GM21390 (cell line): ENCODE measurements at regions not wholly inside any gene's neighbourhood (a gene's known extent, or its start where the extent isn't known, plus 50 kb on each side); places are given as distances from the start of the nearest gene placed in this dataset.

ENCODE experiments used
- ATAC-seq: cut with Tn5 transposase; IDR thresholded peaks from one replicate; pipeline ENCODE4 v1.9.1; 2021; ENCODE audit not compliant: unreplicated experiment

DNA sequence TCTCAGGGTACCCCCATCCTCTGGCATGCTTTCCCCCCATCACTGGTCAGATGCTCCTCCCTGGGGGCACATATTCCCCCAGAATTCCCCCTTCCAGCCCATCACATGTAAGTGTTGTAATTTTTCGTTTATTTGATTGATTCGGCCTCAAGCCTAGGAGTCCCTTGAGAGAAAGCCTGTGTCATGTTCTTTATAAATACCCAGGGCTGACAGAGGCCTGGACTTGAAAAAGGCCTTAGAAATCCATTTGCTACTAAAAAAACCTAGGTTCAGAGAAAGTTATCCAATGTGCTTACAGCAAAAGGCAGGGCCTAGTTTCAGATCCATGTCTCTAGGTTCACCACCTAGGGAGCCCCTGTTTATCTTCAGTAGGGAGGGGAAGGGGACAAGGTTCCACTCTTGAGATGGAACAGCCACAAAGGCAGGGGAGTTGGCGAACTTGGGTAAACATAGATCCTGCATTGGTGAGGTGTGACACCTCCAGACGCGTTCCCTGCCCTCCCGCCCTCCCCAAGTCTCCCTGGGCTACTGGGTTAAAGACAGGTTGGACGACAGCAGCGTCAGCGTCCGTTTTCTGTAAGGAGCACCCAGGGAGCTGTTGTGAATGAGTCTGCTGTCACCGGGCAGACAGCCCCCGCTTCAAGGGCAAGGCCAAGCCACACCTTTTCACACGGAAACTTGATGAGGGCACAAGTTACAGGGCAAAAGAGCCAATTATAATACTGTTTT is 147.8 kb downstream of the EN1 start:
- no peak for ATAC-seq

DNA sequence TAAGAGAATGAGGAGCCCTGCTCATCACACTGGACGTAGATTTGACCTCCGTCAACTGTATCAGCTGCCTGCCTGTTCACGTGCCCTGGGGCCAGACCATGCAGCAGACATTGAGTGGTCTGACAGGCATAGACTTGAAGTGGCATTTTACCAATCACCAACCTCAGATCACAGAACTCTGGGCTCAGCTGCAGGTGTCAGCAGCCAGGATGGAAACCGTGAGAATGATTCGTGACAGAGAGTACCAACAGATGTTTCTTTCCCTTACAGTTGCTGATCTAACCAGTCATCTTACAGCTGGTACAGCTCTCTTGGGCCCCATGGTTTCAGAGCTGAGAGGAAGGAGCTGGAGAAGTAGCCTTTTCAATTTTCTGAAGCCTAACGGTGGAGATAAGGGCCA is 148.9 kb downstream of the EN1 start:
- ATAC-seq = no peak

DNA sequence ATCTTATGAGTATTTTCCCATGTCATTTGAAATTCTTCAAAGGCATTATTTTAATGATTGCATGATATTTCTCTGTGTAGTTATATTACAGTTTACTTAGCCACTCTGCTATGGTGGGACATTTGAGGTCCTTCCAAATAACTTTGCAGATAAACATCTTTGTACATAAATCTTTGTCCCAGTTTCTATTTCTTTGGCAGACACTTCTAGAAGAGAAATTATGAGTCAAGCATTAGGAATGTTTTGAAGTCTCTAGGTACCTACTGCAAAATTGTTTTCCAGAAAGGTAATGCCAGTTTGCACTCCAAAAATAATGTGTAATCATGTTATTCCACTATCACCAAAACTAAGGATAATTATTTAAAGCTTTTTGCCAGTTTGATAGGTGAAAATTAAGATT is 149.7 kb downstream of the EN1 start:
- ATAC-seq = no peak

DNA sequence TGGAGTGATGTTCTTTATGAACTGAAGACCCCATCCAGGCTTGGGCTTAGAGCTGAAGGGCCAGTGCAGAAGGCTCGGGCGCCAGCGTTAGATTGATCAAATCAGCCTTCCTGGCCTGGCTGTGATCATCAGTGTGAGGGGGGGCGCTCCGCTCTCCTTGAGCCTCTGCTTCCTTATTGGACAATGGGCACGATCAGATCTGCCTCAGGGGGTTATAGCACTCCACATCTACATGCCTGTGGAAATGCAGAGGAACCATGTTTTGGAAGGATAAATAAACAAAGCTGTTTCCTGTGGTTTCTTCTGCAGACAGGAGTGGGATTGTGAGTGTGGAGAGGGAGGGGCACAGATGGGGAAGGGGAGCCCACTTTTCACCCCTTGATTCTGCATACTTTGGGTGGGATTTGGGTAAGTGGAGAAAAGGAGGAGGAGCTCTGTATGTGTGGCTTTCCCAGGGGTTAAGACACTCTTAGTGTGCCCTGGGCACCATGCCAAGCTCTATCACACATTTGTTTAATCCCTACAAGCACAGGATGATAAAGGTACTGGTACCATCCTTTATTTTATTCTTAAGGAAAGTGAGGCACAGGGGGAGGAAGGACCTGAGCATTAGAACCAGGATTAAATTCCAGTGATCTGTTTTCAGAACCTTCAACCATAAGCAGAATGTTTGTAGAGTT is 150.5 kb downstream of the EN1 start:
- no peak for ATAC-seq

DNA sequence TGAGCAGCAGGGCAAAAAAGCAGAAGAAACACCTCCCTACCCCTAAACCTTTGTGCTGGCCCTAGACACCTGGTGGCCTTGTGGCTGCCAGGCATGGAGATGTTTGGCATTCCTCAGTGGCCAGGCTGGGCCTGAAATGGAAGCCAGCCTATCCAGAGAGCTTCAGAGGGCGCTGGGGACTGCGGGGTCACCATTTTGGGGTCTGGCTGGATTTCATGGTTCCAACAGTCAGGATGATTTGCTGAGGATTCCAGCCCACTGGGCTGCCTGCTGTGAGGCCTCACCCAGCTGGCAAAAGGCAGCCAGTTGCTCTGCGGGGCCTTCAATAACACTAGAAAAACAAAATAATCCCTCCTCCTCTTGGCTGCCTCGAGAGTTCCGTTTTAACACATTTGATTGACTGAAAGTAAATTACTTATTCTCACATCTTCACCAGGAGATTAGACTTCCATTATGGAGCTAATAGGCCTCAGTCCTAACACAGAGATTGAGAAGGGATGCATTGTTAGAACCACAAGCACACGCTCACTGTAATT is 154.1 kb downstream of the EN1 start:
- ATAC-seq = no peak

DNA sequence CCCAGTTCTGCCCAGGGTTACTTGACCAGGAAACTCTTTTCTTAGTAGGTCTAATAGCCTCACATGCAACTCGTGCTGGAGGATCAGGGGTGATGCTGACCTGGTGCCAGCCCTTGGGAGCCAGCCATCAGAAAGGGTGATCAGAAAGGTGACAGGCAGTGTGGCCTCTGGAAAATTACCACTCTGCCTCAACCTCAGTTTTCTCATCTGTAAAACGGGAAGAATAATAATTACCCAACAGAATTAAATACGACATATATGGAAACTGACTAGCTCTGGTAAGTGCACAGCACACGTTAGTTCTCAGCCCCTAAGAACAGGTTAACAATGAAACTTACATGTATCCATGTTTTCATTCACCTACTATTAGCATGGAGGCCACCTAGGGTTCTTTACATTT is 157.6 kb downstream of the EN1 start:
- no peak for ATAC-seq

DNA sequence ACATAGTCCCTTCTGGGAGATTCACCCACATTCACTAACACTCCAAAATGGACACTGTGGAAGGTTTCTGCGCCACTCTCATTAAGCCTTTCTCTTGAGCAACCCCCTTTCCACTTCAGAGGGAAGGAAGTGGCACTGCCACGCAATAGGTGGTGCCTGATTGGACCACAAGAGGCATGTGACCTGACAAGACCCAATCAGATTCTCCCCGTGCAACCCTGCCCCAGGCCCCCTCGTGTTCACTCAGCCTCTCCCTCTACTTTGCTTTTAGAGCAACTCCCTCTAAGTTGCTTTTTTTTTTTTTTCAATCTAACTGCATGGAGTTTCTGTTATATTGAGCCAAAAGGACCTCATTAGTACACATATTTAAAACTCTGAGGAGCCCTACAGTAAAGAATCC is 158.0 kb downstream of the EN1 start:
- no peak for ATAC-seq

DNA sequence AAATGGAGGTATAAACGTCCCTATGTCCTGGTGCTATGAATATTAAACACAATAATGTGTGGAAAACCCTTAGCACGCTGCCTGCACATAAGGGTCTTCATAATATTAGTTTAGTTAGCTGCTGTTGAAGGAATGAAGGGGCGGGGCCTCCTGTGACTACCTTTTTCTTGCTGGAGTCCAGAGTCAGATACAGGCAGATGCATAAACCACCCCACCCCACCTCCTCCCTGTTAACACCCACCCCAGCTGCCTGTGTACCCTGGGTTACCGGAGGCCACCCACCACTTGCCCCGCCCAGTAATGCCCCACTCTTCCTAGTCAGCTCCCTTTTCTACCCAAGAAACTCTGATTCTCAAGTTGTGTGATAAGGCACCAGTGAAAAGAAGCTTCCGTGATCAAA is 158.4 kb downstream of the EN1 start:
- no peak for ATAC-seq

DNA sequence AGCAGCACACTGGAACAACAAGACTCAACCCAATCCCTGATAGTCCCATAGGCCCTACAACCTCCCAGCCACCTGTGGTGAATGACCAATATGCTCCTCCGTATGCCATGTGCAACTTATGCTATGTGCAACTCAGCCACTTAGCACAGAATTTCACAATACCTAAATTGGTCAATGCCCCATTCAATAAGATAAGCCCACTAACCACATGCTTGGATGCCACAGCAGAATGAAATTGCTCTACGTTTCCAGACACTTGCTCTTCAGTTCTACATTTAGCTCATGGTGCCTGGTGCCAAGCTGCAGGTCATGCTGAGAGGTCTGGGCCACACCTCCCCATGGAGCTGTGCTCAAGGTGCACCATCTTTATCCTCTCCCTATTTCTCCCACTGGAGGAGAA is 159.8 kb downstream of the EN1 start:
- no peak for ATAC-seq

DNA sequence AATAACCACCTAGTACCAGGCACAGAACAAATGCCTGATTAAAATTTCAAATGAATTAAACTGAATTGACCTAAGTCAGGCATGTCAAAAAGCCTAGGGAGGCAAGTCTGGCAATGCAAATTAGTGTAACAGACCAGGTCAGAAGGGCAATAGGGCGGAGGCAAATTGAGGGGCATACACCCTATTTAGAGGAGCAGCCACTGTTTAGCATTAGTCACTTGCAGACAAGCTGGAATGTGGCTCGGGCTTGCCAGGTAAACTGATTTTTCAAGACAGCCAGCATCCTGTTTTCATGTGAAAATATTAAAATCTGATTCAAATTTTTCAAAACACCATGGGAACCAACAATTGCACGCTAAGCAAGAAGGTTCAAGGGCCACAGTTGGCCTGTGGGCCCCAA is 160.3 kb downstream of the EN1 start:
- ATAC-seq = no peak

DNA sequence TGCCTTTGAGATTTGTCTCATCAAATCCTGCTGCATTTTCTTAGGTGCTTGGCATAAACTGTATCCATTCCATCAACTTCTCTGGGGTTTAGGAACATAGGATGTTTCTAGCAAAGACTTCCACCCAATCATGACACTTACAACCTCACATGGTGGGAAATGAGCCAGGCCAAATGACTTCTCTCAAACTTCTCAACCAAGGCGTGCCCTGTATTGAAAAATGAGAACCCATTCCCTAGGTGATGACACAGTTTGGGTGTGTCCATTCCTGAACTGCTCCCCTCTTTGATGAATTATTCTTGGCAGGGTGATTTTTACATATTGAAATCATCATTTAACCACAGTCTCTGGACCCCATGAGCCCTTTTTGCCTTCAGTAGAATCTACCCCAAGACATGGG is 161.1 kb downstream of the EN1 start:
- no peak for ATAC-seq

DNA sequence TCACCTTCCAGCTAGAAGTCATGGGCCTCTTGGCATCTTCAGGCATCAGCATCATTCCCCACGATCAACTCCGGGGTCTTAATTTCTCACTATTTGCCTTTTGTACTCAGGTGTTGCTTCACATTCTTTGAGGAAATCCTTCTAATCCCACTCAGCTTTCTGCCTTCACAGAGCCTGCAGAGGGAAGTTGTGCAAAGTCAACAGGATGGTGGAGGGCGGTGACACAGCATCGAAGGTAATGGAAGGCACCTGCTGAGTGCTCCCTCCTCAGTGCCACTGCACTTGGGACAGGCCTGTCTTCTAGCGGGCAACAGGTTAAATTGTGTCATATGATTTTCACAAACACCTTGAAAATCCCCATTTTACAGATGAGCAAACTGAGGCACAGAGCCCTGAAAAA is 164.0 kb downstream of the EN1 start:
- ATAC-seq = no peak

DNA sequence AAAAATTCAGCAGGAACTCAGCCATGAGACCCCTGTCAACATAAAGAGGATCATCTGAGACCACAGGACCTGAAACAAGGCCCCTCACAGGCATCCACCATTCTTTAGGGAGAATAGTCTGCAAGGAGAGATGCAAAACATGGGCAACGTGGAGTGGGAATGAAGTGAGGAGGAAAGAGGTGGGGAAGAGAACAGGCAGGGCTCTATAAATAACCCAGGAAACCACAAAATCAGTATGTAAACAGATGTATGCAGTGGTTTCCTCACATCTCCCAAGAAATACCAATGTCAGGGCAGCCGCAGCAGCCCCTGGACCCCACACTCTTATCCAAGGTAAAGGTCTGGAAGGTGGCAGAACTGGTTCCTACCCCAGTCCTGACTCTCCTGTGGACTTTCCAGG is 168.5 kb downstream of the EN1 start:
- no peak for ATAC-seq

DNA sequence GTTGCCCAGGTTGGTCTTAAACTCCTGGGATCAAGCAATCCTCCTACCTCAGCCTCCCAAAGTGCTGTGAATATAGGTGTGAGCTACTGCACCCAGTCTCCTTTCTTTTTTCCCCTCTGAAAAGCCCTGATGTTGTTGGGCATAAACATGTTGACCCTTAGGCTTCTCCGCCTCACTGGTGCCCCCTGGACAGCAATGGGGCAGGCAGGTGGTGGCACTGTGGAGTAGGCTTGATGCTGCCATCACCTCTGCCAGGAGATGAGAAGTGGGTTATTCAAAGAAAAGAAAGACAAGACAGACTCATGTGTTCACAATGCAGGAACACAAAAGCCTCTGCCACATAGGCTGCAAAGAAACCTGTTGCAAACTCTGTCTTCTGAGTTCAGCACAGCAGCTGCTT is 169.9 kb downstream of the EN1 start:
- ATAC-seq = no peak

DNA sequence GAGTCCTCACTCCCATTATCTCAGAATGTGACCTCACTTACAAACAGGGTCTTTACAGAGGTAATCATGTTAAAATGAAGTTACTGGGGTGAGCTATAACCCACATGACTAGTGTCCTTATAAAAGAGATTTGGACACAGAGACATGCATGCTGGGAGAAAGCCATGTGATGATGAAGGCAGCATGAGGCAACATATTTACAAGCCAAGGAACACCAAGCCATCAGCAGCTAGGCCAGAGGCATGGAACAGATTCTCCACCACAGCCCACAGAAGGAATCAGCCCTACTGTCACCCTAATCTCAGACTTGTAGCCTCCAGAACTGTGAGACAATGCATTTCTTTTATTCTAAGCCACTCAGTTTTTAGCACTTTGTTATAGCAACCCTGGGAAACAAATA is 171.9 kb downstream of the EN1 start:
- ATAC-seq = no peak

DNA sequence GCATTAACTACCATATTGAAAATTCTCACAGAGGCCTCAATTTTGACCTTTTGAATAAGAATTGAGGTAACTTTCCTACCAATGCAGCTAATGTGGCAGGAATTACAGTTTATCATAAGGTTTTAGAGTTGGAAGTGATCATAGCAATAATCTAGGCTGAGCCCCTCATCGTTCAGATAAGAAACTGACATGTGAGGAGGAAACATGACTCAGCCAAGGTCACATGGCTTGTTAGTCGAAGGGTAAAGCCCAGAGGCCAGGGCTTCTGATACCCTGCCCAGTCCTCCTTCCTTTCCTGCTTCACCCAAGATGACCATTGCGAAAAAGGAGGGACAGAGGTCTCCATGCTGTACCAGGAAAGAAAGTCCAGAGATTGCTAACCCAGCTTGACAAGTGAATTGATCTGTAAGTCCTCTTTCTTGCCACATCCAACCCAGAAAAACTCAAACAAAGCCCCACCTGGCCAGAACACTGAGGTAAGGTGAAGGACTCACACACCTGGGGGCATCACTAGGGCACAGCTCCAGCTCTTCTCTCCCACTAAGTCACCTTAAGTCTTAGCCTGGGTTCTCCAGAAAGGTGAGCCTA is 174.8 kb downstream of the EN1 start:
- no peak for ATAC-seq

DNA sequence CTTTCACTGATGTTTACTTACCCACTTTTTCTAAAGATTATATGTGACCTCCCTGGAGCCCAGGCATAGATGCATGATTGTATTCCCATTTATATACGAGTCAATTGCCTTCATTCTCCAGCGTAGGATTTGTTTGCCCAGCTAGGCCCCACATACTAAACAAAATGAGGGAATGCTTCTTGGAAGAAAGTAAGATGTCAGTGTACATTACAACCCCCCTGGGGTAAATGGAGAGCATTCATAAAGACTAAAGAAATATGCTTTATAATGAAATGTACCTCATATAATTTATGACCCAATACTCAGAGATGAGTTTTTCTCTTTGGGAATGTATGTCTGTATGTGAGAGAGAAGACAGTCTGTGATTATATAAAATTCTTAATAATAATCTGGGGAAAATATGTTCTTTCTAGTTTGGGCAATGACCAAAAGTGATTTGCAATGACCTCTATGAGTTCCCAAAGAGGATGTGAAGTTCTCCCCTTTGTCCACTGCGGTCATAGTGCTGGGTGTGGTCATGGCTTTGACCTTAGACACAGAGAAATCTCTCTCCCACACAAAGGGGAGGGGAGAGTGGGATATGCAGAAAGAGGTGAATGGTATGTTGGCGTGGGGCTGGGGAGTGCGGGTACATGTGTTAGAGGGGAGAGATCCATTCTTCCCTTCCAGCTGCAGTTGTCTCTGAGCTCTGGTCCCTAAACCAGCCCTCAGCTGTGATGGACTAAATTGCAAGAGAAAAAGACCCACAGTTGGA is 175.6 kb downstream of the EN1 start:
- ATAC-seq = no peak

DNA sequence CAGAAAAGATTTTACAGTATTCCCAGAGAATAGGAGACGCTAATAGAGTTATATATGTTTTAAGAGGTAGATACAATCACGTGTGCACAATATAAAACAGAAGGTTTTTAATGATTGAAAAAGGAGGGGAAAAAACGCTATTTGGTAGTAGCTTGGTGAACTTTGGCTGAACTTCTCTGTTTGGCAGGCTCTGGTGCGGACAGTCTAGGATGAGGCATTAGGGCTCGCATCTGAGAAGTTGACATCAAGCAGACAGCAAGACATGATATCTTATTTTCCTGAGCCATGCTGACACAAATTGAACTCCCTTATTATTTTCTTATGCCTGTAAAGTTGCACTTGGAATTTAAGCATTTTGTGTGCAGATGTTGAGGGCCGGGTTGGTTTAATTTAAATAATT is 176.6 kb downstream of the EN1 start:
- no peak for ATAC-seq

DNA sequence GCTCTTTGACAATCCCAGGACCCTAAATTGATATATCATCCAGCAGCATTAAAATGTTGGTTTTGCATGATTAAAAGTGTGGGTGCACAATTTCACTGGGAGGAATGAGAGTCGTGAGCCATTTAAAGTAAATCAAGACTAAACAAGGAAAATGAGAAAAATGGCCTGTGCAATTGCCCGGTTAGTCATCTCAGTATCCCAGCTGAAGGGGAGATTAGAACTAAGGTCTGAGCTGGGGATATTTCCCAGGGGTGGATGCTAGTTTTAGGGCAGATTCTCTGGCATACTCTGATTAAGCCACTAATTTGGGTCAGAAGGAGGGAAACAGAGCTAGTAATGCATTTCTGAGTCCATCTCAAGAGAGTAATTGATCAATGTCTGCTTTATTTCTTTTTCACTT is 177.2 kb downstream of the EN1 start:
- no peak for ATAC-seq

DNA sequence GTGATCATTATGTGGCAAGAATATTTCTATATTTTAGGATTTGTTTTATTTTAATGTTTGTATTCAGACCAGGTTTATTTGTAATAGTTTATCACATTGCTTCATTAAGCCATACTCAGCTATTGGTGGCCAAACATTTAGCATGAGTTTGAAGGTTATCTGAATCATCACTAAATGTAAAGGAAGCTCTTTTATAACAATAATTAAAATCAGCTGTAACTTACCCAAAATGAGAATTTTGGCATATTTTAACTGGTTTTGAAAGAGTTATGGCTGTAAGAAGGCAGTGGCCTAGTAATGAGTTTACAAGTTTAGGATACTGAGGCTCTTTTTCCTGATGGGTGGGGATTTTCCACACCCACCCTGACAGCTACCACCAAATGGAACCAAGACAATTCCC is 177.8 kb downstream of the EN1 start:
- ATAC-seq = no peak
